Ovary (tissue), 3 donors: ENCODE measurements at regions not wholly inside any gene's neighbourhood (a gene's known extent, or its start where the extent isn't known, plus 50 kb on each side); places are given as distances from the start of the nearest gene placed in this dataset.

Source experiments
- CTCF ChIP-seq, 3 donors: fragments of 450-650 bp in 2 of 3; fragments of 200-600 bp in 1 of 3; IDR thresholded peaks; one replicate each; pipeline versions ENCODE4 v1.5.1 to v1.8.0; 2016 to 2022; ENCODE audit warnings: antibody characterized with exemption in 3 of 3, mild to moderate bottlenecking in 1 of 3
- EP300 ChIP-seq: sonication (generic); formaldehyde crosslinking; IDR thresholded peaks from one replicate; pipeline ENCODE4 v1.6.1; 2017; ENCODE audit warnings: antibody characterized with exemption
- POLR2A ChIP-seq: fragments of 450-650 bp; IDR thresholded peaks from one replicate; pipeline ENCODE4 v1.6.1; 2017; ENCODE audit warnings: antibody characterized with exemption, mild to moderate bottlenecking, moderate library complexity
- donor health status: DM: no; HTN: no; CAD: no.

- no peak for TF ChIP-seq EP300
- no peak for TF ChIP-seq CTCF (IDR thresholded peaks at IDR 0.05)
- TF ChIP-seq POLR2A, result no peak
Observed at GRCh38 chr21:16342932-16343331, 613.1 kb downstream of the USP25 start.
